K562 (cell line): ENCODE measurements at regions not wholly inside any gene's neighbourhood (a gene's known extent, or its start where the extent isn't known, plus 50 kb on each side); places are given as distances from the start of the nearest gene placed in this dataset.

Experiments used
- ATAC-seq: fragments of 200-7000 bp; cut with Tn5 transposase; 3 replicates; pipeline ENCODE4 v1.9.1; 2020; ENCODE audit warnings: moderate library complexity
- BruUV-seq: library from RNA; stranded (reverse); fragments of 400-500 nt; replicated peaks from 2 replicates; lab custom pipeline; 2021; lab: Mats Ljungman, UMichigan
- CTCF ChIA-PET: fragments of 300-600 bp; formaldehyde crosslinking; extraction: SDS; loops from one replicate; lab custom pipeline; 2021; ENCODE audit warnings: low intra/inter-chr PET ratio; lab: Yijun Ruan, JAX
- POLR2A ChIA-PET: fragments of 300-600, 350-650 bp; sonication (Branson Sonifier 250); formaldehyde crosslinking; extraction: SDS; loops from one replicate; lab custom pipeline; 2021; ENCODE audit warnings: antibody characterized with exemption, inconsistent platforms; lab: Yijun Ruan, JAX
- DNase-seq, 4 experiments: peaks; one replicate each; pipeline versions ENCODE4 v3.0.0 to v3.0.0-alpha.2; 2011 to 2018; ENCODE audit warnings: low spot score in 3 of 4, mixed read lengths in 3 of 4; ENCODE audit errors: extremely low read depth in 1 of 4
- FAIRE-seq: peaks from 2 replicates; lab custom pipeline; 2011; peaks lifted over from hg19 to GRCh38; lab: Jason Lieb, UNC
- H2AFZ ChIP-seq: 2 replicates; pipeline ENCODE4 v1.6.0; 2011; ENCODE audit warnings: low read depth, low read length, control low read depth, inconsistent platforms
- H3K27ac ChIP-seq: fragments of 200-600 bp; 3 replicates; pipeline ENCODE4 v1.8.0; 2011; ENCODE audit warnings: low read depth, mild to moderate bottlenecking, control low read depth, inconsistent platforms, low read length, moderate library complexity, mixed read lengths; ENCODE audit errors: extremely low read depth
- H3K27me3 ChIP-seq, 2 experiments: fragments of 300-600 bp in 1 of 2; 2 replicates in 1 of 2; 3 replicates in 1 of 2; pipeline versions ENCODE4 v1.6.0 to v1.8.0; 2011; ENCODE audit warnings: inconsistent platforms in 2 of 2, low read length in 2 of 2, mild to moderate bottlenecking in 1 of 2, mixed read lengths in 1 of 2, moderate library complexity in 1 of 2; ENCODE audit not compliant: control insufficient read depth in 2 of 2, insufficient read depth in 2 of 2
- H3K36me3 ChIP-seq: fragments of 300-600 bp; 3 replicates; pipeline ENCODE4 v1.8.0; 2011; ENCODE audit warnings: mild to moderate bottlenecking, low read length, inconsistent platforms; ENCODE audit not compliant: control insufficient read depth, insufficient read depth
- H3K4me1 ChIP-seq, 2 experiments: fragments of 200-600 bp in 1 of 2; replicated peaks in 1 of 2; 2 replicates in 1 of 2; 3 replicates in 1 of 2; pipeline versions ENCODE4 v1.5.1 to v1.8.0; 2011; ENCODE audit warnings: inconsistent platforms in 2 of 2, low read length in 2 of 2, mild to moderate bottlenecking in 1 of 2, mixed read lengths in 1 of 2, moderate library complexity in 1 of 2; ENCODE audit not compliant: control insufficient read depth in 2 of 2, insufficient read depth in 2 of 2
- H3K4me2 ChIP-seq: 2 replicates; pipeline ENCODE4 v1.6.1; 2011; ENCODE audit warnings: low read length, control low read depth, inconsistent platforms, mixed read lengths; ENCODE audit not compliant: insufficient read depth
- H3K4me3 ChIP-seq: fragments of 200-600 bp; sonication (generic), shearing (Covaris generic); 2 replicates; pipeline ENCODE4 v1.5.1; 2016; ENCODE audit warnings: control low read depth, inconsistent platforms
- H3K79me2 ChIP-seq: fragments of 200-600 bp; 3 replicates; pipeline ENCODE4 v1.8.0; 2011; ENCODE audit warnings: low read length, inconsistent platforms; ENCODE audit not compliant: control insufficient read depth, insufficient read depth
- H3K9ac ChIP-seq, 2 experiments: 2 replicates each; pipeline versions ENCODE4 v1.6.0 to v1.6.1; 2011; ENCODE audit warnings: low read depth in 2 of 2, low read length in 2 of 2, control low read depth in 1 of 2, inconsistent platforms in 1 of 2, mild to moderate bottlenecking in 1 of 2, mixed read lengths in 1 of 2; ENCODE audit not compliant: insufficient read depth in 1 of 2
- H3K9me1 ChIP-seq: one replicate; pipeline ENCODE4 v1.6.0; 2011; ENCODE audit warnings: inconsistent platforms, mild to moderate bottlenecking, low read length, moderate library complexity; ENCODE audit not compliant: control insufficient read depth, insufficient read depth
- H3K9me3 ChIP-seq: replicated peaks from 2 replicates; pipeline ENCODE4 v1.5.1; 2011; ENCODE audit warnings: low read depth, low read length, inconsistent platforms; ENCODE audit not compliant: control insufficient read depth, insufficient read depth
- H4K20me1 ChIP-seq: replicated peaks from 2 replicates; pipeline ENCODE4 v1.6.1; 2011; ENCODE audit warnings: low read length, inconsistent platforms, mixed read lengths; ENCODE audit not compliant: control insufficient read depth, insufficient read depth
- EGR1 ChIP-seq: fragments of 450-650 bp; conservative IDR thresholded peaks from 2 replicates; pipeline ENCODE4 v1.6.1; 2017; ENCODE audit warnings: mild to moderate bottlenecking
- HEY1 ChIP-seq: fragments of 250-450 bp; sonication (Bioruptor Pico); IDR thresholded peaks from 2 replicates; pipeline ENCODE4 v1.5.0; 2020; ENCODE audit warnings: mild to moderate bottlenecking, moderate library complexity, borderline replicate concordance
- IRF1 ChIP-seq: sonication (generic); formaldehyde crosslinking; IDR thresholded peaks from 2 replicates; pipeline ENCODE4 v1.8.0; 2022; ENCODE audit warnings: missing genetic modification reagents, mild to moderate bottlenecking, borderline replicate concordance
- KDM2B ChIP-seq: fragments of 250-450 bp; sonication (Bioruptor Pico); IDR thresholded peaks from 2 replicates; pipeline ENCODE4 v1.8.0; 2021; ENCODE audit warnings: mild to moderate bottlenecking, moderate library complexity
- LCOR ChIP-seq: sonication (generic); formaldehyde crosslinking; IDR thresholded peaks from 2 replicates; pipeline ENCODE4 v1.8.0; 2022; ENCODE audit warnings: mild to moderate bottlenecking, missing genetic modification reagents
- POLR2AphosphoS2 ChIP-seq: IDR thresholded peaks from 2 replicates; pipeline ENCODE4 v1.6.1; 2012; ENCODE audit warnings: low read length, improper control_type of control experiment
- POLR2H ChIP-seq: IDR thresholded peaks from 2 replicates; pipeline ENCODE4 v1.6.1; 2016; ENCODE audit warnings: missing genetic modification characterization, low read depth, mild to moderate bottlenecking, control low read depth, missing compliant biosample characterization, moderate library complexity
- SAFB ChIP-seq: fragments of 200-400 bp; formaldehyde crosslinking; IDR thresholded peaks from 2 replicates; pipeline ENCODE4 v1.6.1; 2017; ENCODE audit warnings: low read depth, low read length, borderline replicate concordance
- THAP7 ChIP-seq: fragments of 250-450 bp; sonication (Bioruptor Pico); IDR thresholded peaks from 2 replicates; pipeline ENCODE4 v1.5.0; 2021
- UBTF ChIP-seq, 2 experiments: IDR thresholded peaks; 2 replicates each; pipeline ENCODE4 v1.6.1; 2012; ENCODE audit warnings: improper control_type of control experiment in 2 of 2, low read depth in 2 of 2, low read length in 2 of 2, borderline replicate concordance in 1 of 2
- ZFP91 ChIP-seq: sonication (generic); formaldehyde crosslinking; IDR thresholded peaks from 2 replicates; pipeline ENCODE4 v1.8.0; 2022; ENCODE audit warnings: mild to moderate bottlenecking, missing genetic modification reagents
- ZNF24 ChIP-seq: fragments of 450-650 bp; IDR thresholded peaks from 2 replicates; pipeline ENCODE4 v1.6.1; 2016
- ZNF583 ChIP-seq: fragments of 250-450 bp; sonication (Bioruptor Pico); IDR thresholded peaks from 2 replicates; pipeline ENCODE4 v1.4.0; 2020
- WGBS: fragments of 100-300 bp; shearing (Covaris generic); methylation state at CpG from one replicate; pipeline ENCODE4 v1.1.6; 2016; ENCODE audit warnings: low coverage, mixed read lengths; ENCODE audit not compliant: insufficient coverage; ENCODE audit errors: missing lambda C conversion rate; 5-methylcytosine and 5-hydroxymethylcytosine counted together
- in situ Hi-C: fragments of 300-500 bp; cut with MboI; formaldehyde crosslinking; loops from 4 replicates; pipeline ENCODE4 v1.15.0; 2018; ENCODE audit warnings: inconsistent platforms, mixed read lengths
- intact Hi-C: fragments of 100-400 bp; cut with micrococcal nuclease; formaldehyde crosslinking; loops from 2 replicates; pipeline ENCODE4 v1.14.2; 2022

- intact Hi-C loops: loop anchor here (2.0 to 10.0 kb wide), 2 partner anchors 281 to 565 kb away; no protein-coding TSS in a partner anchor
- Histone ChIP-seq H3K9ac (peak overlapping the region in 1 of 2 experiments; percentile 71; a peak in 1 of 4 replicates), H3K4me3 (no peak overlapping the region), H3K27me3 (peaks cover 5 to 46% of the 10 kb centered on the region in 2 experiments; a peak in 4 of 5 replicates), H3K4me2 (no peak overlapping the region), H4K20me1 (peaks cover 24% of the 10 kb centered on the region), H3K9me3 (no peaks in the 10 kb centered on the region), H2AFZ (no peak overlapping the region), H3K27ac (no peak overlapping the region), H3K79me2 (no peaks in the 10 kb centered on the region), H3K9me1 (no peaks in the 10 kb centered on the region), H3K4me1 (peaks cover 14 to 60% of the 10 kb centered on the region in 2 experiments; a peak in 4 of 5 replicates), H3K36me3 (no peaks in the 10 kb centered on the region)
- 9% methylated on average over 26 of the region's 28 CpGs for whole genome bisulfite sequencing
- no peak for FAIRE-seq
- ChIA-PET POLR2A (interaction anchor here (0.8 kb wide), 1 partner anchor 224 kb away, joined by 3 read pairs; no protein-coding TSS in a partner anchor), CTCF (interaction anchor here (0.5 kb wide), 1 partner anchor 71 kb away, joined by 4 read pairs; no protein-coding TSS in a partner anchor)
- in situ Hi-C loops: loop anchor here (5.0 kb wide), 1 partner anchor 287 kb away; no protein-coding TSS in a partner anchor
- peak; percentile 45; the same call in 2 of the 3 replicates for ATAC-seq
- peak; percentile 47 to 65 (median 58) for DNase-seq
- no TSS peak for BruUV-seq
- TF ChIP-seq ZNF24: no peak
- TF ChIP-seq UBTF (IDR thresholded peaks at IDR 0.05; ENCODE audit: borderline replicate concordance in 1 of 2, low read depth in 2 of 2, low read length in 2 of 2): no peak
- no peak for TF ChIP-seq THAP7 (CRISPR knock-in tag)
- TF ChIP-seq IRF1 (CRISPR knock-in tag): no peak
- peak; percentile 35; the same call in 1 of the 2 replicates for TF ChIP-seq EGR1
- no peak for TF ChIP-seq HEY1 (CRISPR knock-in tag)
- TF ChIP-seq SAFB: 0 out of 2 replicates have a peak, but pooled peaks have one; percentile 33
- no peak for TF ChIP-seq LCOR (CRISPR knock-in tag)
- no peak for TF ChIP-seq KDM2B (CRISPR knock-in tag)
- TF ChIP-seq ZFP91 (CRISPR knock-in tag): no peak
- no peak for TF ChIP-seq POLR2H (tag)
- no peak for TF ChIP-seq POLR2AphosphoS2
- no peak for TF ChIP-seq ZNF583 (CRISPR knock-in tag)
Observed at GRCh38 chr11:69909561-69910518, 90.6 kb upstream of the FGF3 start.
